Mammary epithelial cell (primary cell): ENCODE measurements at regions not wholly inside any gene's neighbourhood (a gene's known extent, or its start where the extent isn't known, plus 50 kb on each side); places are given as distances from the start of the nearest gene placed in this dataset.

ENCODE experiments used
- CTCF ChIP-seq, 2 donors: IDR thresholded peaks in 1 of 2; conservative IDR thresholded peaks in 1 of 2; 2 replicates each; pipeline ENCODE4 v1.5.1; 2011 to 2012; ENCODE audit warnings: inconsistent platforms in 2 of 2, low read length in 2 of 2, mild to moderate bottlenecking in 2 of 2, control low read depth in 1 of 2, low read depth in 1 of 2; ENCODE audit not compliant: insufficient read depth in 1 of 2; ENCODE audit errors: extremely low read depth in 1 of 2
- EZH2 ChIP-seq: IDR thresholded peaks from 2 replicates; pipeline ENCODE4 v1.6.1; 2012; ENCODE audit warnings: low read length, inconsistent platforms, borderline replicate concordance

- TF ChIP-seq CTCF (conservative IDR thresholded peaks at IDR 0.05 in 1 of 2, IDR thresholded peaks at IDR 0.05 in 1 of 2; ENCODE audit: extremely low read depth in 1 of 2, insufficient read depth in 1 of 2, low read depth in 1 of 2, low read length in 2 of 2) = no peak
- no peak for TF ChIP-seq EZH2
These were observed 1050.4 kb downstream of the STIM2 start for GRCh38 chr4:27911047-27911446.
